GM12891 (cell line): ENCODE measurements at regions not wholly inside any gene's neighbourhood (a gene's known extent, or its start where the extent isn't known, plus 50 kb on each side); places are given as distances from the start of the nearest gene placed in this dataset.

Experiments used
- POLR2A ChIP-seq: IDR thresholded peaks from 2 replicates; pipeline ENCODE4 v1.6.1; 2011; ENCODE audit warnings: low read depth, low read length, control low read depth
- POLR2AphosphoS5 ChIP-seq: IDR thresholded peaks from 2 replicates; pipeline ENCODE4 v1.6.1; 2011; ENCODE audit warnings: low read depth, low read length, control low read depth
- SPI1 ChIP-seq: IDR thresholded peaks from 2 replicates; pipeline ENCODE4 v1.6.1; 2011; ENCODE audit warnings: low read depth, low read length, control low read depth
- TAF1 ChIP-seq: IDR thresholded peaks from 2 replicates; pipeline ENCODE4 v1.6.1; 2011; ENCODE audit warnings: low read depth, low read length, control low read depth

- TF ChIP-seq POLR2A (no peak), TAF1 (no peak), SPI1 (no peak), POLR2AphosphoS5 (no peak)
These were observed 330.8 kb upstream of the PROX1 start for GRCh38 chr1:213657013-213657412.
